Thyroid gland (tissue), 4 donors: ENCODE measurements at regions not wholly inside any gene's neighbourhood (a gene's known extent, or its start where the extent isn't known, plus 50 kb on each side); places are given as distances from the start of the nearest gene placed in this dataset.

Source experiments
- CTCF ChIP-seq, 6 experiments: fragments of 200-600 bp in 3 of 6; fragments of 450-650 bp in 3 of 6; sonication (generic) in 3 of 6; IDR thresholded peaks; one replicate each; pipeline ENCODE4 v1.5.1; 2016 to 2019; ENCODE audit warnings: antibody characterized with exemption in 6 of 6, mild to moderate bottlenecking in 2 of 6, inconsistent platforms in 1 of 6, moderate library complexity in 1 of 6
- POLR2A ChIP-seq, 2 donors: fragments of 450-650 bp; IDR thresholded peaks; one replicate each; pipeline ENCODE4 v1.6.1; 2017; ENCODE audit warnings: antibody characterized with exemption in 2 of 2, mild to moderate bottlenecking in 2 of 2, moderate library complexity in 1 of 2

DNA sequence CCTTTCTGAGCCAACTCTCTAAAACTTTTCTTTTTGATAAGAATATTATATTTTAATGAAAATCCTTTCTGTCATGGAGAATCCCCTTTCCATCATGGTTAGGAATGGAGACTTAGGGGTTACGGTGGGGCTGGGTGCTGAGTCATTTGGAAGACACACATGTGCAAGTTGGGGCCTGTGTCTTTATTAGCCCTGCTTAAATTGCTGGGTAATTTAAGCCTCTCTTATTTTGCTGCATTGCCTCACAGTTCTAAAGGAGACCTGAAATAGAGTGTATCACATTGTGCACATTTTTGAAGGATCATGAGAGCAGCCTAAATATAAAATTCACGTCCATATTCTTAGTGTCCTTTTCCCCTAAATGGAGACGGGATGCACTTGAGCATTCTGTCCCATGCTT is 61.8 kb upstream of the RBFOX1 start:
- TF ChIP-seq CTCF (IDR thresholded peaks at IDR 0.05) (no peak), POLR2A (IDR thresholded peaks at IDR 0.05) (no peak)
